NCI-H2196 treated with DMSO at 0.1 percent for 48 hours (cell line): ENCODE measurements at regions not wholly inside any gene's neighbourhood (a gene's known extent, or its start where the extent isn't known, plus 50 kb on each side); places are given as distances from the start of the nearest gene placed in this dataset.

Source experiments
- DNase-seq: peaks from one replicate; lab custom pipeline; 2025; ENCODE audit not compliant: unreplicated experiment; lab: John Stamatoyannopoulos, UW

DNA sequence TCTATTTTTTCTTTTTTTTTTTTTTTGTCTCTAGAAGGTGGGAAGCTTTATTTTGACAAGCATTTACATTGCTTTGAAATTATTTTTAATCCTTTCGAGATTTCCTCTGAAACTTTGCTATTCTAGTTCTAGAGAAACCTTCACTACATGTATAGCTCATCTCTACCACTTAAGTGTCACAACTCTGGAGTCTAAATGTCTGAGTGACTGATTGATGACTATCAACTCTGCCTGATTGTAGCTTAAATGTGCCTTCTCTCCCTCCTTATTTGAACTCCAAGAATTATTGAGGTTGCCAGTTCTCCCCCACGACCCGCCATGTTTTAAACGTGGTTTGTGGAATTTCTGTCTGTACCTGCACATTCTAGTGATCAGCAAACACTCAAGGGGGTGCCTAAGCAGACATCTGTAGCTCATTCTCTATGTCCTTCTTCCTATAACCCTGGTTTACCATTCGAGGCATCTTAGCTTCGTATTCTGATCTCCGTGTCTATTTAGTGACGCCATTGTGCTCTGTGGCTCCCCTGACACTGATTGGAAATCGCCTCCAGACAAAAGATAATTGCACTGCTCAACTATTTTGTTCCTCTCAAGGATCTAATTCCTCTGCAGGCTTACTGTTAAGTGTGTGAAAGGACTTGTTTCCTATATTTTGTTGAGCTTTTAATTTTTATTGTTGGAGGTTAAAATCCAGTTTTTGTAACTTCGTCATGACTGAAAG is 1570.6 kb downstream of the BRINP3 start:
- DNase-seq = no peak

DNA sequence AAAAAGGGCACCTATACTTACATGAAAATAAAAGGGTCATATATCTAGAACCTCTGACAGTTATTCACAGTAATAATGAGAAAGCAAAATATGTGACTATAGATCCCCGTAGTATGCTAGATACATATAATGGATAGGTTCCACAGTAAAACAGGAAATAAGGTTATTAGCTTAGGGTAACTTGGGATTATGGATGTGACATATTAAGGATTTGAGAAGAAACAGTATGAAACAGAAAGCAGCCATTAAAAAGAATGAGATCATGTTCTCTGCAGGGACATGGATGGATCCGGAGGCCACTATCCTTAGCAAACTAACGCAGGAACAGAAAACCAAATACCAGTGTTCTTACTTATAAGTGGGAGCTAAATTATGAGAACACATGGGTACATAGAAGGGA is 1547.3 kb downstream of the BRINP3 start:
- no peak for DNase-seq

DNA sequence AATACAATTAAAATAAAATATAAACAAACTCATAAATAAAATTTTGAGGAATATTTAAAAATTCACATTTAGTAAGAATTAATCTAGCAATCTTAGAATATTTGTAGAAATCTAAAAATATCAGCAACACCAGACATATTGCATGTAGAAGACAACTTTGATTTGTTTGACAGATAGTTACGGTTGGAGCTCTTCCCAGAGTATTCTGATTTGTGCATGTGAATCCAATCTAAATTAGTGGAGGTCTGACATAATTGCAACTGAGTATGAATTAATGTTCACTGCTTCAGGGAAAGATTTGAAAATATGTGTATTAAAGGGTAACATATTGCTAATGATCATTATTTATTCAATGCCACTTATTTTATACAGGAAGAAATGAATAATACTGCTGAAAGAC is 1546.2 kb downstream of the BRINP3 start:
- DNase-seq = no peak

DNA sequence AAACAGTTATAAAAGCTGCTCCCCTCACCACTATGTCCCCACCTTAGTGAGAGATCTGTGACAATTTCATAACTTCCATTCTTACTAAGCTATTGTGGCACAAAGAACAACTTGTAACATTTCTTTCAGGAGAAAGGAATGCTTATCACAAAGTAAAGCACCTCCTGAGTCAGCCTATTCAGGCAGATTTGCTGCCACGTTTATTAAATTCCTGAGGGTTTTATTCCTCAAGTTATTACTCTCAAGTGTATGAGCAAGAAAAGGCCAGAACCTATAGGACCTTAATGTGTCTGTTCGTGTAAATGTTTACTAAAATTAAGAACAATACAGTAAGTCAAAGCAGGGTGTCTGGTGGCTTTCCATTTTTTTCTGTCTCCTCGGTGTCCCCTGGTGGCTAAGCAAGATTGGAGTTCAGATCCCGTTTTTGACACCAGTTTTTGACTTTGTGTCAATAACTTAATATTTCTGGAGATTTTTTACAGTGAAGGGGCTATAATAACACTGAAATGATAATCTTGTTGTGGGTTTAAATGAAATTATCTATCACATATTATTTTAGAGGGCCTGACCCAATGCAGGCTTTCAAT is 1539.6 kb downstream of the BRINP3 start:
- DNase-seq = no peak

DNA sequence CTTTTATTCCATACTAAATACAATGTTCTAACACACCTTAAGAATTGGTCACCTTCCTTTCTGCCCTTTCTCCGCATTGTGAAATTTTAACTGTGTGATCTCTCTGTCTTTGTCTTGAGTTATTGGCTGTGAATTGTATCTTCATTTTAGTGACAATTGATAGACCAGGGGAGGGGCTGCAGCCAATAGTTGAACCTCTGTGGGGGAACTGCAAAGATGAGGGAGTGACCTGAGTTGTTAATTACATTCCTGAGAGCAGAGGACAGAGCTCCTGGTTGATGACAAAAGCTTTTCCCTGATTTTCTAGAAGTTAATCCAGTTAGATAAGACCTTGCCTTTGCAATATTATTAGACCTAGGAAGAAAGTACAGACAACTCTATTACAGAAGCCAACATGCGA is 1535.7 kb downstream of the BRINP3 start:
- no peak for DNase-seq

DNA sequence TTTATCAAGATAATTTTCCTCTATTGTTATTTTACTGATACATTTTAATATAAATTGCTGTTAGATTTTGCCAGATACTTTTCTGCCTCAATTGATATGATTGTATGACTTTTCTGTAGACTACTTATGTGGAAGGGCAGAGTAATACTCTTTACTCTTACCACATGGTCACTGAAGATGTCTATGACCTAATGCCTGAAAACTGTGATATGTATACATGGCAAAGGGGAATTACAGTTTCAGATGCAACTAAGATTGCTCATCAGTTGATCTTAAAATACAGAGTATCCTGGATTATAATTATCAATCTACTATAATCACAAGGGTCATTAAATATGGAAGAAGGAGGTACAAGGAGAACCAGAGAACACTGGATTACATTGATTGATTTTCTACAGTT is 1528.0 kb downstream of the BRINP3 start:
- no peak for DNase-seq

DNA sequence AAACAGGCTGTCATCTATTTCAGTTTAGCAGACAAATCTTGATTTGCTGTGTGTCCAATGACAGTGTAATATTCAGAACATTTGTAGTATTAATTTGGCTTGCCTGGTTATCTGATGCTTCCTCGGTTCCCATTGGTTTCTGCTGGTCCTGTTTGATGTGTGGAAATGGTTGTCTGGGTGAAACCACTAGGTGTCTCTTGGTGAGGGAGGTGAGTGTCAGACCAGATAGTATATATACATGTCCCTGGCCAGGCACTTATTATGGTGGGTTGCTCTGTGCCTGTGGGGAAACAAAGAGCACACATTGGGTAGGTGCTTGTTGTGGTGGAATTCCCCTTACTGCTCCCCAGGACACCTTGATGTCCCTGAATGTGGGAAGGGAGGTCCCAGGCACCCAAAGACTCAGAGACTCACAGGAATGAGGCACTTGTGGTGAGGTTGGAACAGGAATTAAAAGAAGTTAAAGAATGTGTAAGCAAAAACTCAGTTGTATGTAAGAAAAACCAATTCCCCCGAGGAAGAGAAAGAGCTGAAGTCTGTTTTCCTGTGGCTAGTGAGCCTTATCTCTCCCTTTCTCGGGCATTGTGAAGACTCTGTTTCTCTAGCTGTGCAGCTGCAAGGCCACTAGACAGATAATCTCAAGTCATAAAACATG is 1519.1 kb downstream of the BRINP3 start:
- no peak for DNase-seq

DNA sequence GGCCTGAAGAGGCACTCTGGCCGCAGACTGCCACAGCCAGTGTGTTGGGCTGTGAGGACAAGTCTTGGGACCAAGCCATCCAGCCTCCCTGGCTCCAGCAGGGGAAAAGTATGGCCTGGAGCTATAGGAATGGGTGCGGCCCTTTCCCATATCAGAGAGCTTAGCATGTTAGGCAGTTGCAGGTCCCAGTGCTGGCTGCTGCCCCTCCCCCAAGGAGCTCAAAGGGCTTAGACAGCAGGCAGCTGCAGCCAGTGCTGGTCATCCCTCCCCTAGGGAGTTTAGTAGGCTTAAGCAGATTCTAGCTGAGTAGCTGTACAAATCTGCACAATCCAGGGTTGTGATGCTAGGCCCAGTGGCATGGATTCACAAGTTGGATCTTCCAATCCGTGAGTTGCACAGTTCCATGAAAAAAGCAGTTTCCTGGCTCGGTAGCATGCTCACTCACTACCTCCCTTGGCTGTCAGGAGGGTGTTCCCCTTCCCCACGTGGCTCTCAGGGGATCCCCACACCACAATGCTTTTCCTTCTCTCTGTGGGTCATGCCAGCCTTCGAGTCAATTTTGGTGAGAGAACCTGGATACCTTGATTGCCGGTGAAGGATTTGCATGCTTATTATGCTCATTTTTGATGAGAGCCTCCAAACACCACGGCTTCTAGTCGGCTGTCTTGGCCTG is 1490.8 kb downstream of the BRINP3 start:
- DNase-seq = no peak

DNA sequence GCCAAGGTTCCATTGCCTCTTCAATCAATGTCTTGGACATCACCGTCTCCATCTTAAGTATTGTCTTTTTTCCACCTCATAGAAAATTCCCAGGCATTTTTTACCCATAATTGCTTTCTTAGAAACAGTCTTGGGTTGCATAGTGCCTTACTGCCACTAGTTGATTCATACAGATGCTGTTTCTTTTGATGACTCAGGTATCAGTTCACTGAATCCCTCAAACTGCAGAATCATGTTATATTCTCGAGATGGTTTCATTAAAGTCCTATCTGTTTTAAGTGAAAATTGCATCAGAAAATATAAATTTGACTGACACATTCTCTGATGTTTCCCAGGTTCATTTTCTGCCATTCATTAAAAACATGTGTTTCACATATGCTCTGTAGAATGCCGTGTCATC is 1489.1 kb downstream of the BRINP3 start:
- DNase-seq = no peak

DNA sequence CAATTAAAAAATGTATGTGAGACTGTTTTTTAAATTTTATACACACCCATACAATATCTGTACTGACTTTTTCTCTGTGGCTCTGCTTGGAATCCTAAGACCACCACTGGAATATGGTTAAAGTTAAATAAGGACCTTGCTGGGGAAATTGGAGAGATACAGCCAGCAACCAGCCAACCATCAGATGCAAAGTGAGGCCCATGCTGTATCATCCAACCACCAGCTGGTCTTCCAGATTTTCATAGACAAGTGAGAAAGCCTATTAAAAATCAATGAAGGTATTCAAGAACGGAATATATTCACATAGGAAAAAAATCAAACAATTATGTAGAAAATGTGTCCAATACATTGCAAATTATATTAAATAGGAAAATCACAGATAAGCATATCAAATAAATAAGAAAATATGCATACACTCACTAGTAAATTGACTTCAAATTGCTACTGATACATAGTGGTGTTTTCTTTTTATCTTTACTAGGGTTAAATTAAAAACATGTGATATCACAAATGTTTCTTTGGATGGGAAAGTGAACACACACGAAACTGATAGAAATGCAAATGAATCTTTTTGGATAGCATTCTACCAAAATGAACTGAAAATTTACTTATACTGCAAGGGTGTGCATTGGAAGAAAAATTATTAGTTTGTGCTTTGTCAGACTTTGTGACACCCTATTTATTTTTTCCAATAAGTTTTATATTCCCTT is 1486.3 kb downstream of the BRINP3 start:
- DNase-seq = no peak

DNA sequence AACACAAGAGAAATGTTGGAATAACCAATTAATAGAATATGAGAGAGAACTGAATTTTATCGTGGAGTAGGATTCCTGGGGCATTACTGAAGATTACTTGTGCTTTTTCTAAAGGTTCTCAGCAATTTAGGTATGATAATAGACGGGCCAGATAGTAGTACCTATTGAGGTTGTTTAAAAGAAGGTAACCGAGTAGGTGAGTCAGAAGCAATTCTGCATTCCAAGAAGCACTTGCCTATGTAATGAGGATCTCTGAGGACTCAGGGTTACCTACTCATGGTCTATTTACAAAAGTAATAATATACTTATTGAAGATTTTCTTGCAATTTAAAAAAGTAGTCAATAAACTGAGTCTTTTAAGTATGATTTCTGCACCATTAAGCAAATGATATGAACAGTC is 1469.8 kb downstream of the BRINP3 start:
- DNase-seq = no peak

DNA sequence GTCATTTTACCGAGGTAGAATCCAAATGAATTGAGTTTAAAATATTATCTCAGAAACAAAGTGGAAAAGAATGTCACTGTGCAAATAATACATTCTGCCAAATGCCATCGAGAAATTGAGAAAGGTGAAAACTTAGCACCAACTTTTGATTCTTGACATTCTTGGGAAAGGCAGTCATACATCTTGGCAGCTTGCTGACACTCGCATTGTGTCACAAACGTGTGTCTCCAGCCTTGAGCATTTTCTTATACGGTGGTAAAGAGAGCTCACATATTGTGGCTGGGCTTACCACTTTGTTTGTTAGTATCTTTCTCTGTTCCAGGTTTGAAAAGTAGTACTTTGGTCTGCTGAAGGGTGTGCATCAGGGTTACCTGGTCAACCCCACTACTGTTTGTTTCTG is 1456.1 kb downstream of the BRINP3 start:
- no peak for DNase-seq

DNA sequence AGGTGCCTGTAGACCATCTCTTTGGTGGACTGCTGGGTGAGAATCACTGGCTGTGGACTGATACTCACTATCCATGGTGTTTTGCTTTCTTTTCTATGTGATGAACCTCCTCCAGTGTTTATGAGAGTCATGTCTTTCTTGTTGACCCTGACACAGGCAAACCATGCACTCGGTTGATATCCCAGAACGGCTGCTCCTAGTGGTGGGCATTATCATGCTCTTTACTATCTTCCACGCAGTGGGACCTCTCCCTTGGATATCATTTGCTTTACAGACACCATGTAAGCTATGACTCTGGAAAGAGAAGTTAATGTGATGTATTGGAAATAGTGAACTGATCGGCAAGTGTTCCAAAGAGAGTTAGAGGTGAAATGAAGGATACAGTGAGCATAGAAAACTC is 1455.6 kb downstream of the BRINP3 start:
- DNase-seq = no peak

DNA sequence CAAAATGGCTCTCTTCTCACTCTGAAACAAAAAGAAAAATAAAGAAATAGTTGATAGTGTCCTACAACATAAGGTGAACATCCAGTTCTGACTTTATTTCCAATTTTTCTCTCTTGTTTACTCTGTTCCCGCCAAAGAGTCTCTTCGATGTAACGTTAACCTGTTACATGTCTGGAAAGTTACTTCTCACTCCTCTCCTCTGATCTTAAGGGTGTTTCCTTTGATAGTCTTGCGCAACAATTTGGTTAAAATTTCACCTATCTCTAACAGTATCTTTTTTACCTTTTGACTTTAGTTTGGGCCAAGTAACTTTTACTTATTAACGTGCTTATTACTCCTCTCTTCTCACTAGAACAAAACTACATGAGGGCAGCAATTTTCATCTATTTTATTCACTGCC is 1450.2 kb downstream of the BRINP3 start:
- no peak for DNase-seq

DNA sequence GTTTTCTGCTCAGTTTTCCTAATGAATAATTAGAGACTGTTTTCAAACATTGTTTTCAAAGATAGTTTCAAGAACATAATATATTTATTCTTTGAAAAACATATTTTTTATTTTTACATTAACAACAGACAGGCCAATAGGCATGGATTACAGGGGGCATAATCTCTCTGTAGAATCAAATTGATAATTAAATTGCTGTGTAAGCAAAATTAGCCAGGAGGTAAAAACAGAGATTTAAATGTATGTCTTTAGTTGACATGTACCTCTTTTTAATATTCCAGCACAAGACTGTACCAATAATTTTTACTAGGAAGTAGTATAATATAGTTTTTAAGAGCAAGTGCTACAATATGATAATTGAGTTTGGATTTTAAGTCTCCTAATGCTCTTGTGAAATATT is 1444.5 kb downstream of the BRINP3 start:
- DNase-seq = no peak

DNA sequence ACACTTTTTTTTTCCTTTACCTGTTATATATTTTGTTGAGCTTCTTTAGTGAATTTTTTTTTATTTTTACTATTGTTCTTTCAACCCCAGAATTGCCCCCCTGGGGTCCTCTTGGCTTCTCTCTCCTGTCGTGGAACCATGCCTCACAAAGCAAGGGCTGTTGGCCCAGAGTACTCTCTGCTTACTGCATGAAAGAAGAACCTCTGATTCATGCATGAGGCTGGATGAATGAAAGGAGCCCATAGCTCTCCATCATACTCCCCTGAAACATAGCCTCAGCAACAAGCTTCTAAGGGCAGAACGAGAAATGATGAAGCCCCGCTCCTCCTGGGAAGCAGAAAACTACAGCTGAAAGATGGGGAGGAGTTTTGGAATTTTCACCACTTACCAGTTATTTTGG is 1441.0 kb downstream of the BRINP3 start:
- no peak for DNase-seq

DNA sequence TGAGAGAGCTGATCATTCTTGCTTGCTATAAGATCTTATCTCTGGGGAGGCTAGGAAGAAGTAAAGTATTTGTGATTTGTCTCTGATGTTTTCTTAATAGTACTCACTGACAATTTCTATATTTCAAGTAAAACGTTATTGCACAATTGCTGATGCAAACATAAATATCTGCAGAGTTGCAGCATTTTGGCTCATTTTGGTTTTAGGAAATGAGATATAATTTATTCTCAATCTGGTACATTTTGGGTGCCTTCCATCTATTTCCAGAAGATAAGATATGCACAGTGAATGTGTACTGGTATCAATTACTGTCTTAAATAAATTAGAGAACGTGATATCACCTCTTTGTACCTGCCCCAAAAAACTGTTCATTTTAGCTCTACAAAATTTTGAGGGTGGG is 1431.5 kb downstream of the BRINP3 start:
- no peak for DNase-seq

DNA sequence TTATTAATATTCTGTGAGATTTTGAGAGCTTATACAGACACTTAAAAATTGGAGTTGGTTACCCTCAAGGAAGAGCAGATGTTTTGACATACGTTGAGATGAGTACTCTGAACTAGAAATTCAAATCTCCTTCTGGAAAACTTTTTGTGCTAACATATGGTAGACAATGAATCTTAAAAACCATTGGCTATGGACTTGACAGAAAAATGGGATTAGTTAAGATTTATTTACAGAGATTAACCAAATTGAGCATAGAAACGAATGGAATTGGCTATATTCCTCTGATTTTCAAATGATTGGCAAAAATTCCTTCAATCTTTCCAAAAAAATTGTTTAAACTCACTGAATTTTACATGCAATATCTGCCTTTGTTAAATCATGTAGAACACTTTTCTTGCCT is 1392.9 kb downstream of the BRINP3 start:
- DNase-seq = no peak

DNA sequence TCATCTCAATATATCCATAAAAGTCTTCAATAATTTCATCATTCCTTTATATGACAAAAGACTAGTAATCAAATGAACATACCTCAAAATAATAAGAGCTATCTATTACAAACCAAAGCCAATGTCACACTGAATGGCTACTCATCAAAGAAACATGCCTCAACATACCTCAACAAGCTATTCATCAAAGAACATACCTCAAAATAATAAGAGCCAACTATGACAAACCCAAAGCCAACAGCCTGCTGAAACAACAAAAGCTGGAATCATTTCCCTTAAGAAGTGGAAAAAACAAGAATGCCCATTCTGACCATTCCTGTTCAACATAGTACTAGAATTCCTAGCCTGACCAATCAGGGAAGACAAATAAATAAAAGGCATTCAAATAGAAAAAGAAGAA is 1373.7 kb downstream of the BRINP3 start:
- no peak for DNase-seq

DNA sequence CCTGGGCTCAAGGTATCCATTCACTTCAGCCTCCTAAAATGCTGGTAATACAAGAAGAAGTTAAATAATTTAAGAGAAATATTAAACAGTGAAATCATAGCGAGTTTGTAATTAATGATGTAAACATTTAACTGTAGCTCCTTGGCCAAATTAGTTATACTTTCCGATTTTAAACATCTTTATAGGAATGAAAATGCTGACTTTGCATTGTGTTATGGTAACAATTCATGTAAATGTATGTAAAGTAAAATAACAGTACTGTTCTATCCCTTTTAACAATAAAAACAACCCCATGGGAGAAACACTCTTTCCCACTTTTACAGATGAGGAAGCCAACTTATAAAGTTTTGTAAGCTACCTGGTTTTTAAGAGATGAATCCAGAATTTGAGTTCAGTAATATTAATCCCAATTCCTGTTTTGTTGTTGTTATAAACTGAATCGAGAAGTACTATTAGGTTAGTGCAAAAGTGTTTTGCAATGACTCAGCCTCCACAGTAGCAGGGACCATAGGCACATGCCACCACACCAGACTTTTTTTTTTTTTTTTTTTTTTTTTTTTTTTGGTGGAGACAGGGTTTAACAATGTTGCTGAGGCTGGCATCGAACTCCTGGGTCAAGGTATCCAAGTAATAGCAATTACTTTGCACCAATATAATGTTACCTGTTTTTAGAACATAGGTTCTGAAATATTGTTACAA is 1360.4 kb downstream of the BRINP3 start:
- no peak for DNase-seq

DNA sequence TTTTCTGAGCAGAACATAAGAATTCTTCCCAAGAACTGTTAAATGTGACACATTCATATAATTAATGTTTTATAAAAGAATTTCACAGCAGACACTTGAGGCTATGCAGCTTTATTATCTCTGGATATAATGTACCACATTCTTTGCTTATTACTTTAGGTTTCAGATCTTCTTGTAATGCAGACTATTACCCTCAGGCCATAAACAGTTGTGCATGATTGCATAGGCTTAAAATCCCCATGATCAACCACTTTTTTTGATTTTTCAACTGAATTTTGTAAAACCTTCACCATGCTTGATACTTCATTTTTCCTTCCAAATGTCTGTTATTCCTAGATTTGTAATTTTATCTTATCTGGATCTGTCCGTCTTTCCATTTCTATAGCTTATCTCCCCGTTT is 1355.7 kb downstream of the BRINP3 start:
- no peak for DNase-seq
